Osteocyte (in vitro differentiated cells): ENCODE measurements at regions not wholly inside any gene's neighbourhood (a gene's known extent, or its start where the extent isn't known, plus 50 kb on each side); places are given as distances from the start of the nearest gene placed in this dataset.

Experiments used
- DNase-seq: peaks from one replicate; pipeline ENCODE4 v3.0.0; 2021; ENCODE audit warnings: mixed read lengths; ENCODE audit not compliant: unreplicated experiment; ENCODE audit errors: extremely low spot score
- H3K27ac Mint-ChIP-seq: one replicate; pipeline ENCODE4 v1.8.0; 2021; ENCODE audit warnings: mild to moderate bottlenecking, mixed read lengths; ENCODE audit not compliant: unreplicated experiment
- H3K27me3 Mint-ChIP-seq: one replicate; pipeline ENCODE4 v1.8.0; 2021; ENCODE audit warnings: mixed read lengths; ENCODE audit not compliant: unreplicated experiment
- H3K36me3 Mint-ChIP-seq: one replicate; pipeline ENCODE4 v1.8.0; 2021; ENCODE audit warnings: mixed read lengths; ENCODE audit not compliant: unreplicated experiment
- H3K4me1 Mint-ChIP-seq: one replicate; pipeline ENCODE4 v1.8.0; 2021; ENCODE audit warnings: mixed read lengths; ENCODE audit not compliant: unreplicated experiment
- H3K4me3 Mint-ChIP-seq: one replicate; pipeline ENCODE4 v1.8.0; 2021; ENCODE audit warnings: mild to moderate bottlenecking, moderate library complexity, mixed read lengths; ENCODE audit not compliant: unreplicated experiment
- H3K9me3 Mint-ChIP-seq: one replicate; pipeline ENCODE4 v1.8.0; 2021; ENCODE audit warnings: mixed read lengths; ENCODE audit not compliant: unreplicated experiment
- CTCF ChIP-seq: fragments of 200-600 bp; sonication (generic); IDR thresholded peaks from 2 replicates; pipeline ENCODE4 v1.5.0; 2021; ENCODE audit warnings: antibody characterized with exemption, mild to moderate bottlenecking, moderate library complexity

GRCh38 chr17:70606086-70606485, 436.8 kb downstream of the KCNJ2 start:
- Mint-ChIP-seq H3K36me3 (no peaks in the 10 kb centered on the region), H3K4me1 (no peaks in the 10 kb centered on the region), H3K27me3 (no peaks in the 10 kb centered on the region), H3K4me3 (no peak overlapping the region), H3K9me3 (no peaks in the 10 kb centered on the region), H3K27ac (no peak overlapping the region)
- no peak for DNase-seq
- no peak for TF ChIP-seq CTCF

- H3K4me1 Mint-ChIP-seq = no peaks in the 10 kb centered on the region
- no peaks in the 10 kb centered on the region for H3K36me3 Mint-ChIP-seq
- H3K4me3 Mint-ChIP-seq = no peak overlapping the region
- H3K27ac Mint-ChIP-seq = no peak overlapping the region
- no peak for TF ChIP-seq CTCF
- no peak for DNase-seq
- H3K9me3 Mint-ChIP-seq = no peaks in the 10 kb centered on the region
- no peaks in the 10 kb centered on the region for H3K27me3 Mint-ChIP-seq
Observed at GRCh38 chr17:70608193-70608592, 438.9 kb downstream of the KCNJ2 start.

- Mint-ChIP-seq H3K4me1 (no peaks in the 10 kb centered on the region), H3K9me3 (no peaks in the 10 kb centered on the region), H3K27me3 (no peaks in the 10 kb centered on the region), H3K36me3 (no peaks in the 10 kb centered on the region), H3K27ac (no peak overlapping the region), H3K4me3 (no peak overlapping the region)
- no peak for DNase-seq
- TF ChIP-seq CTCF = no peak
Observed at GRCh38 chr17:70608957-70609356, 439.6 kb downstream of the KCNJ2 start.

- no peaks in the 10 kb centered on the region for H3K9me3 Mint-ChIP-seq
- no peaks in the 10 kb centered on the region for H3K36me3 Mint-ChIP-seq
- H3K4me3 Mint-ChIP-seq = no peak overlapping the region
- no peaks in the 10 kb centered on the region for H3K27me3 Mint-ChIP-seq
- no peaks in the 10 kb centered on the region for H3K4me1 Mint-ChIP-seq
- DNase-seq = no peak
- H3K27ac Mint-ChIP-seq = no peak overlapping the region
- TF ChIP-seq CTCF = no peak
Observed at GRCh38 chr17:70609566-70609965, 440.2 kb downstream of the KCNJ2 start.

GRCh38 chr17:70610161-70610560, 440.8 kb downstream of the KCNJ2 start:
- Mint-ChIP-seq H3K4me3 (no peak overlapping the region), H3K27me3 (no peaks in the 10 kb centered on the region), H3K36me3 (no peaks in the 10 kb centered on the region), H3K27ac (no peak overlapping the region), H3K4me1 (no peaks in the 10 kb centered on the region), H3K9me3 (no peaks in the 10 kb centered on the region)
- TF ChIP-seq CTCF = no peak
- no peak for DNase-seq
